K562 (cell line): ENCODE measurements at regions not wholly inside any gene's neighbourhood (a gene's known extent, or its start where the extent isn't known, plus 50 kb on each side); places are given as distances from the start of the nearest gene placed in this dataset.

Source experiments
- ATAC-seq: fragments of 200-7000 bp; cut with Tn5 transposase; 3 replicates; pipeline ENCODE4 v1.9.1; 2020; ENCODE audit warnings: moderate library complexity
- BruUV-seq: library from RNA; stranded (reverse); fragments of 400-500 nt; replicated peaks from 2 replicates; lab custom pipeline; 2021; lab: Mats Ljungman, UMichigan
- CTCF ChIA-PET: fragments of 300-600 bp; formaldehyde crosslinking; extraction: SDS; loops from one replicate; lab custom pipeline; 2021; ENCODE audit warnings: low intra/inter-chr PET ratio; lab: Yijun Ruan, JAX
- POLR2A ChIA-PET: fragments of 300-600, 350-650 bp; sonication (Branson Sonifier 250); formaldehyde crosslinking; extraction: SDS; loops from one replicate; lab custom pipeline; 2021; ENCODE audit warnings: antibody characterized with exemption, inconsistent platforms; lab: Yijun Ruan, JAX
- DNase-seq, 4 experiments: peaks; one replicate each; pipeline versions ENCODE4 v3.0.0 to v3.0.0-alpha.2; 2011 to 2018; ENCODE audit warnings: low spot score in 3 of 4, mixed read lengths in 3 of 4; ENCODE audit errors: extremely low read depth in 1 of 4
- FAIRE-seq: peaks from 2 replicates; lab custom pipeline; 2011; peaks lifted over from hg19 to GRCh38; lab: Jason Lieb, UNC
- H2AFZ ChIP-seq: 2 replicates; pipeline ENCODE4 v1.6.0; 2011; ENCODE audit warnings: low read depth, low read length, control low read depth, inconsistent platforms
- H3K27ac ChIP-seq: fragments of 200-600 bp; 3 replicates; pipeline ENCODE4 v1.8.0; 2011; ENCODE audit warnings: low read depth, mild to moderate bottlenecking, control low read depth, inconsistent platforms, low read length, moderate library complexity, mixed read lengths; ENCODE audit errors: extremely low read depth
- H3K27me3 ChIP-seq, 2 experiments: fragments of 300-600 bp in 1 of 2; 2 replicates in 1 of 2; 3 replicates in 1 of 2; pipeline versions ENCODE4 v1.6.0 to v1.8.0; 2011; ENCODE audit warnings: inconsistent platforms in 2 of 2, low read length in 2 of 2, mild to moderate bottlenecking in 1 of 2, mixed read lengths in 1 of 2, moderate library complexity in 1 of 2; ENCODE audit not compliant: control insufficient read depth in 2 of 2, insufficient read depth in 2 of 2
- H3K36me3 ChIP-seq: fragments of 300-600 bp; 3 replicates; pipeline ENCODE4 v1.8.0; 2011; ENCODE audit warnings: mild to moderate bottlenecking, low read length, inconsistent platforms; ENCODE audit not compliant: control insufficient read depth, insufficient read depth
- H3K4me1 ChIP-seq, 2 experiments: fragments of 200-600 bp in 1 of 2; replicated peaks in 1 of 2; 2 replicates in 1 of 2; 3 replicates in 1 of 2; pipeline versions ENCODE4 v1.5.1 to v1.8.0; 2011; ENCODE audit warnings: inconsistent platforms in 2 of 2, low read length in 2 of 2, mild to moderate bottlenecking in 1 of 2, mixed read lengths in 1 of 2, moderate library complexity in 1 of 2; ENCODE audit not compliant: control insufficient read depth in 2 of 2, insufficient read depth in 2 of 2
- H3K4me2 ChIP-seq: 2 replicates; pipeline ENCODE4 v1.6.1; 2011; ENCODE audit warnings: low read length, control low read depth, inconsistent platforms, mixed read lengths; ENCODE audit not compliant: insufficient read depth
- H3K4me3 ChIP-seq: fragments of 200-600 bp; sonication (generic), shearing (Covaris generic); 2 replicates; pipeline ENCODE4 v1.5.1; 2016; ENCODE audit warnings: control low read depth, inconsistent platforms
- H3K79me2 ChIP-seq: fragments of 200-600 bp; 3 replicates; pipeline ENCODE4 v1.8.0; 2011; ENCODE audit warnings: low read length, inconsistent platforms; ENCODE audit not compliant: control insufficient read depth, insufficient read depth
- H3K9ac ChIP-seq, 2 experiments: 2 replicates each; pipeline versions ENCODE4 v1.6.0 to v1.6.1; 2011; ENCODE audit warnings: low read depth in 2 of 2, low read length in 2 of 2, control low read depth in 1 of 2, inconsistent platforms in 1 of 2, mild to moderate bottlenecking in 1 of 2, mixed read lengths in 1 of 2; ENCODE audit not compliant: insufficient read depth in 1 of 2
- H3K9me1 ChIP-seq: one replicate; pipeline ENCODE4 v1.6.0; 2011; ENCODE audit warnings: inconsistent platforms, mild to moderate bottlenecking, low read length, moderate library complexity; ENCODE audit not compliant: control insufficient read depth, insufficient read depth
- H3K9me3 ChIP-seq: replicated peaks from 2 replicates; pipeline ENCODE4 v1.5.1; 2011; ENCODE audit warnings: low read depth, low read length, inconsistent platforms; ENCODE audit not compliant: control insufficient read depth, insufficient read depth
- H4K20me1 ChIP-seq: replicated peaks from 2 replicates; pipeline ENCODE4 v1.6.1; 2011; ENCODE audit warnings: low read length, inconsistent platforms, mixed read lengths; ENCODE audit not compliant: control insufficient read depth, insufficient read depth
- BRF2 ChIP-seq: IDR thresholded peaks from 3 replicates; pipeline ENCODE4 v1.6.1; 2011; ENCODE audit warnings: borderline replicate concordance, mild to moderate bottlenecking; ENCODE audit not compliant: insufficient read length, insufficient read depth
- GATAD2A ChIP-seq: fragments of 450-650 bp; IDR thresholded peaks from 2 replicates; pipeline ENCODE4 v1.6.1; 2017
- PPARD ChIP-seq: fragments of 250-450 bp; sonication (Bioruptor Pico); IDR thresholded peaks from 2 replicates; pipeline ENCODE4 v1.8.0; 2022; ENCODE audit warnings: inconsistent platforms, mild to moderate bottlenecking, moderate library complexity
- PRDM10 ChIP-seq: fragments of 450-650 bp; IDR thresholded peaks from 2 replicates; pipeline ENCODE4 v1.6.1; 2018; ENCODE audit not compliant: partially characterized antibody
- ZNF253 ChIP-seq: fragments of 250-450 bp; sonication (Bioruptor Pico); conservative IDR thresholded peaks from 2 replicates; pipeline ENCODE4 v1.6.1; 2021; ENCODE audit warnings: mild to moderate bottlenecking
- WGBS: fragments of 100-300 bp; shearing (Covaris generic); methylation state at CpG from one replicate; pipeline ENCODE4 v1.1.6; 2016; ENCODE audit warnings: low coverage, mixed read lengths; ENCODE audit not compliant: insufficient coverage; ENCODE audit errors: missing lambda C conversion rate; 5-methylcytosine and 5-hydroxymethylcytosine counted together
- in situ Hi-C: fragments of 300-500 bp; cut with MboI; formaldehyde crosslinking; loops from 4 replicates; pipeline ENCODE4 v1.15.0; 2018; ENCODE audit warnings: inconsistent platforms, mixed read lengths
- intact Hi-C: fragments of 100-400 bp; cut with micrococcal nuclease; formaldehyde crosslinking; loops from 2 replicates; pipeline ENCODE4 v1.14.2; 2022

- BruUV-seq, result no TSS peak
- in situ Hi-C loops (no loop called here), intact Hi-C loops (no loop called here)
- no peaks in the 10 kb centered on the region for H3K9me1 ChIP-seq
- H2AFZ ChIP-seq, result no peak overlapping the region
- no peak overlapping the region for H3K27ac ChIP-seq
- TF ChIP-seq ZNF253 (CRISPR knock-in tag), result no peak
- TF ChIP-seq GATAD2A, result no peak
- no peak for TF ChIP-seq BRF2
- TF ChIP-seq PPARD (CRISPR knock-in tag), result no peak
- TF ChIP-seq PRDM10, result no peak
- no peaks in the 10 kb centered on the region for H3K79me2 ChIP-seq
- ATAC-seq, result no peak
- H3K9ac ChIP-seq, result no peak overlapping the region
- 3% methylated on average over 4 of the region's 4 CpGs for WGBS
- no peak overlapping the region for H3K4me2 ChIP-seq
- FAIRE-seq, result no peak
- POLR2A ChIA-PET, result interaction anchor here (1.1 kb wide), 1 partner anchor 18 kb away, joined by 3 read pairs; no protein-coding TSS in a partner anchor
- no peaks in the 10 kb centered on the region for H4K20me1 ChIP-seq
- CTCF ChIA-PET, result no interaction called here
- no peaks in the 10 kb centered on the region for H3K9me3 ChIP-seq
- no peaks in the 10 kb centered on the region for H3K4me1 ChIP-seq
- peaks cover 5 to 13% of the 10 kb centered on the region in 2 experiments; a peak in 4 of 5 replicates for H3K27me3 ChIP-seq
- no peaks in the 10 kb centered on the region for H3K36me3 ChIP-seq
- H3K4me3 ChIP-seq, result no peak overlapping the region
- DNase-seq, result no peak
These were observed 120.0 kb upstream of the PRMT8 start for GRCh38 chr12:3371018-3371417.
